ENCODE measurements at regions not wholly inside any gene's neighbourhood (a gene's known extent, or its start where the extent isn't known, plus 50 kb on each side); places are given as distances from the start of the nearest gene placed in this dataset.

GRCh38 chr5:68533571-68534084 lies 318.1 kb downstream of the PIK3R1 start:
- TF ChIP-seq, protein P1, sequence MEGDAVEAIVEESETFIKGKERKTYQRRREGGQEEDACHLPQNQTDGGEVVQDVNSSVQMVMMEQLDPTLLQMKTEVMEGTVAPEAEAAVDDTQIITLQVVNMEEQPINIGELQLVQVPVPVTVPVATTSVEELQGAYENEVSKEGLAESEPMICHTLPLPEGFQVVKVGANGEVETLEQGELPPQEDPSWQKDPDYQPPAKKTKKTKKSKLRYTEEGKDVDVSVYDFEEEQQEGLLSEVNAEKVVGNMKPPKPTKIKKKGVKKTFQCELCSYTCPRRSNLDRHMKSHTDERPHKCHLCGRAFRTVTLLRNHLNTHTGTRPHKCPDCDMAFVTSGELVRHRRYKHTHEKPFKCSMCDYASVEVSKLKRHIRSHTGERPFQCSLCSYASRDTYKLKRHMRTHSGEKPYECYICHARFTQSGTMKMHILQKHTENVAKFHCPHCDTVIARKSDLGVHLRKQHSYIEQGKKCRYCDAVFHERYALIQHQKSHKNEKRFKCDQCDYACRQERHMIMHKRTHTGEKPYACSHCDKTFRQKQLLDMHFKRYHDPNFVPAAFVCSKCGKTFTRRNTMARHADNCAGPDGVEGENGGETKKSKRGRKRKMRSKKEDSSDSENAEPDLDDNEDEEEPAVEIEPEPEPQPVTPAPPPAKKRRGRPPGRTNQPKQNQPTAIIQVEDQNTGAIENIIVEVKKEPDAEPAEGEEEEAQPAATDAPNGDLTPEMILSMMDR (conservative IDR thresholded peaks at IDR 0.05) = no peak
- no peak for TF ChIP-seq ZFX (IDR thresholded peaks at IDR 0.05)
